ENCODE measurements at regions not wholly inside any gene's neighbourhood (a gene's known extent, or its start where the extent isn't known, plus 50 kb on each side); places are given as distances from the start of the nearest gene placed in this dataset.

- TF ChIP-seq CTCF (IDR thresholded peaks at IDR 0.05; ENCODE audit: insufficient read depth, low read length): no peak
- TF ChIP-seq POLR2AphosphoS5 (IDR thresholded peaks at IDR 0.05; ENCODE audit: low read depth): no peak
- TF ChIP-seq, protein P1, sequence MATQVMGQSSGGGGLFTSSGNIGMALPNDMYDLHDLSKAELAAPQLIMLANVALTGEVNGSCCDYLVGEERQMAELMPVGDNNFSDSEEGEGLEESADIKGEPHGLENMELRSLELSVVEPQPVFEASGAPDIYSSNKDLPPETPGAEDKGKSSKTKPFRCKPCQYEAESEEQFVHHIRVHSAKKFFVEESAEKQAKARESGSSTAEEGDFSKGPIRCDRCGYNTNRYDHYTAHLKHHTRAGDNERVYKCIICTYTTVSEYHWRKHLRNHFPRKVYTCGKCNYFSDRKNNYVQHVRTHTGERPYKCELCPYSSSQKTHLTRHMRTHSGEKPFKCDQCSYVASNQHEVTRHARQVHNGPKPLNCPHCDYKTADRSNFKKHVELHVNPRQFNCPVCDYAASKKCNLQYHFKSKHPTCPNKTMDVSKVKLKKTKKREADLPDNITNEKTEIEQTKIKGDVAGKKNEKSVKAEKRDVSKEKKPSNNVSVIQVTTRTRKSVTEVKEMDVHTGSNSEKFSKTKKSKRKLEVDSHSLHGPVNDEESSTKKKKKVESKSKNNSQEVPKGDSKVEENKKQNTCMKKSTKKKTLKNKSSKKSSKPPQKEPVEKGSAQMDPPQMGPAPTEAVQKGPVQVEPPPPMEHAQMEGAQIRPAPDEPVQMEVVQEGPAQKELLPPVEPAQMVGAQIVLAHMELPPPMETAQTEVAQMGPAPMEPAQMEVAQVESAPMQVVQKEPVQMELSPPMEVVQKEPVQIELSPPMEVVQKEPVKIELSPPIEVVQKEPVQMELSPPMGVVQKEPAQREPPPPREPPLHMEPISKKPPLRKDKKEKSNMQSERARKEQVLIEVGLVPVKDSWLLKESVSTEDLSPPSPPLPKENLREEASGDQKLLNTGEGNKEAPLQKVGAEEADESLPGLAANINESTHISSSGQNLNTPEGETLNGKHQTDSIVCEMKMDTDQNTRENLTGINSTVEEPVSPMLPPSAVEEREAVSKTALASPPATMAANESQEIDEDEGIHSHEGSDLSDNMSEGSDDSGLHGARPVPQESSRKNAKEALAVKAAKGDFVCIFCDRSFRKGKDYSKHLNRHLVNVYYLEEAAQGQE (IDR thresholded peaks at IDR 0.05; ENCODE audit: insufficient replicate concordance, low read depth): no peak
- TF ChIP-seq GABPA (IDR thresholded peaks at IDR 0.05; ENCODE audit: low read depth): no peak
These were observed 306.9 kb upstream of the SGK1 start for GRCh38 chr6:134624781-134625180.

Data from HL-60 (cell line).